NCI-H460 (cell line): ENCODE measurements at regions not wholly inside any gene's neighbourhood (a gene's known extent, or its start where the extent isn't known, plus 50 kb on each side); places are given as distances from the start of the nearest gene placed in this dataset.
"Not testable (repeated sequence)": the region's sequence is repeated elsewhere in the genome, so short reads cannot be mapped to it uniquely, and the experiment has no call there.

ENCODE experiments used
- DNase-seq: peaks from one replicate; pipeline ENCODE4 v3.0.0-alpha.2; 2016; ENCODE audit warnings: low read depth; ENCODE audit errors: extremely low read depth

DNA sequence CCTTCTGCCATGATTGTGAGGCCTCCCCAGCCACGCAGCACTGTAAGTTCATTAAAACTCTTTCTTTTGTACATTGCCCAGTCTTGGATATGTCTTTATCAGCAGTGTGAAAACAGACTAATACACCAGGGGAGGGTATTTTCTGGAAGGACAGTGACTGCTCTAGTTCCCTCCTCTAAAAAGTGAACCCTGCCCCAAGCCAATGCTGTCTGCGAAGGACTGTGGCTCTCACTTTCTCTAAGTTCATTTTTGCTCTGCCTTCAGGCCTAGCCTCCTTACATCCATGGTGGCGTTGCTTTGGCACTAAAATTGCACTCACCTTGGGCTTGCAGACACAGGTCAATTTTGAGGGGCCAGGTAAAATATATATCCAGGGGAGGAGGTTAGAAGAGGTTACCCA, 323.0 kb downstream of the VRK1 start:
- no peak for DNase-seq

- no peak for DNase-seq
These were observed 323.4 kb downstream of the VRK1 start for GRCh38 chr14:97120611-97121031.

GRCh38 chr14:97129639-97130038, 332.5 kb downstream of the VRK1 start:
- no peak for DNase-seq

DNA sequence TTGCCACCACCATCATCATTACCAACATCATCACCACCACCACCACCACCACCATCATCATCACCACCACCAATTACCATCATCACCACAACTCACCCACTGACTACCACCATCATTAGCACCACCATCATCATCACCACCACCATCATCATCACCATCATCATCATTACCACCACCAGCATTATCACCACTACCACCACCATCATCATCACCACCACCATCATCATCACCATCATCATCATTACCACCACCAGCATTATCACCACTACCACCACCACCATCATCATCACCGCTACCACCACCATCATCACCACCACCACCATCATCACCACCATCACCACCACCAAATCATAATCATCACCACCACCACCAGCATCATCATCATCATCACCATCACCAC, 338.7 kb downstream of the VRK1 start:
- DNase-seq = not testable (repeated sequence)

DNA sequence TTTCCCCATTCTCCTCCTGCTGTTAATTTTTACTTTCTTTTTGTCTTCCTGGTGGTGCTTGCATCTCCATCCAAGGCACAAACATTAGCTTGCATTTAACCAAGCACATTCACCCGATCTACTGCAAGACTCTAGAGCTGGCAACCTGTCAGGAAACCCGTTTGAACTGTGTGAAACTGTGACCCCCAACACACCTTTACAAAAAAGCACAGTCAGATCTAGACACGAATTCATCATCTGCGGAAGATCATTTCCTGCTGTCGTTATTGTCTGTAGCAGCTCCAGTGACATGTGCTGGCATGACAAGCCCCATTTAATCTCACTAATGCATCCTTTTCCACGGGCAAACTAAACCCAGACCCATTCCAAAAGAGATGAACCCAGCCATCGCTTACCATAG, 340.5 kb downstream of the VRK1 start:
- no peak for DNase-seq

DNA sequence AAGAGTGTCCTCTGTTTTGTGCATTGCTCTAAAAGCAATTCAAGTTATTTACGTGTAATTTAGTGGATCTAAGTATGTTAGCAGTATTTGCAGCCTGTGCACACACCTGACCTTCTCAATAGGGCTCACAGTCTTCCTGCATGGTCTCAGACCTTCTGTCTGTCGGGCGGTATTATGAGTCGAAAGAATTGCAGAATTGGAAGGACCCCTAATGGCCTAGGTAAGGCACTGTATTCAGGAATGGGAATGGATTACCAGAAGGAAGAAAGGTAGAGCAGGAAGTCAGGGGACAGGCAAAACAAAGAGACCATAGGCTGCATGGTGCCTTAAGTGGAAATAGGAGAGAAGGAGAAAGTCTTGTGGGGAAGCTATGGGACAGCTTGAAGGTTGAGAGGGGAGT, 341.6 kb downstream of the VRK1 start:
- no peak for DNase-seq

GRCh38 chr14:97143011-97143410, 345.8 kb downstream of the VRK1 start:
- no peak for DNase-seq

- DNase-seq = no peak
These were observed 346.3 kb downstream of the VRK1 start for GRCh38 chr14:97143456-97143855.

- DNase-seq = not testable (repeated sequence)
These were observed 350.8 kb downstream of the VRK1 start for GRCh38 chr14:97148021-97148420.

GRCh38 chr14:97149775-97150174, 352.6 kb downstream of the VRK1 start:
- DNase-seq = no peak

DNA sequence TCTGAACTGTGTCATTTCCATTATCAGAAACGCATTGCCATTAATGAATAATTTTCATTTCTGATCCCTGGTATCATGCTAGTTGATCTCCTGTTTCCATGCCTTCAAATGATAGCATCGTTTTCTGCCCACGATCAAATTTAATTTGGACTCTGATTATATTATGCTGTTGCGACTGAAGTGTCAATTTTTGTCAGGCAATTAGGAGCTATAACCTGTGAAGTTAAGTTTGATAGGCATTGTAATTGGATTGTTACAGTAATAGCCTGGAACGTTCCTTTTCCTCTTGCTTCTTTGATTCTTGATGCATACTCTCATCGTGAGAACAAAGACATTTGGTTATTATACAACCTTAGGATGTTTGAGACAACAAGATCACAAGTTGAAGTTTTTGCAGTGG, 356.3 kb downstream of the VRK1 start:
- DNase-seq = no peak

DNA sequence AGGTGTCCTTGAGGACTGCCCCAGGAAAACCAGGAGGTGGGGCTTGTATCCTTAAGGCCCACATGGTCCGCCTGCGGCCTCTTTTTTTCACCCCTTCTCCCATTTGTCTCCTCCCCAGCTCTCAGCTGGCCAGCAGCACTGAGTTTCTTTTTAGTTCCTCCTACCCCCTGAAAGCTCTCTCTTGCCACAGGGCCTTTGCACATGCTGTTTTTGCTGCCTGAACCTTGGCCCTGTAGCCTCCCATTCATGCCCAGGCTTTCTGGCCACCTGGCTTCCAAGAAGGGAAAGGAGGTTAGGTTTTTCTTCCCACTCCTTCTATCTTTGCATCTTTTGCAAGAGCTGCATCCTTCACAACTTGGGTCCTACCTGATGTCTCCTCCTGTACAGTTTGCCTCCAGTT, 358.1 kb downstream of the VRK1 start:
- DNase-seq = no peak

DNA sequence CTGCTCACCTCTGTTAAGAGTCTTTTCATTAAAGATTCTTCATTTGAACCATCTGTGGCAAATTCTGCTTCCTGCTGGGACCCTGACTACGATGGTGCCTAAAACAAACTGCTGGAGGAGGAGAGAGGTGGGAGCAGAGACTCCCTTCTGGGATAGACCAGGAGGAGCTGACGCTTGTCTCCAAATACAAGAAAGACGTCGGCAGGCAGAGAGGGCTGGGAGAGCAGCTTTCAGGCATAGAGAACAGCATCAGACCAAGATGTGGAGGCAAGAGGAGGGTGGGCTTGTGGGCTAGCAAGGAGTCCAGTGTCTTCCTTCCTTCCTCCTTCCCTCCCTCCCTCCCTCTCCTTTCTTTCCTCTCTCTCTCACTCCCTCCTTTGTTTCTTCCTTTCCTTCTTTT, 358.6 kb downstream of the VRK1 start:
- no peak for DNase-seq

DNA sequence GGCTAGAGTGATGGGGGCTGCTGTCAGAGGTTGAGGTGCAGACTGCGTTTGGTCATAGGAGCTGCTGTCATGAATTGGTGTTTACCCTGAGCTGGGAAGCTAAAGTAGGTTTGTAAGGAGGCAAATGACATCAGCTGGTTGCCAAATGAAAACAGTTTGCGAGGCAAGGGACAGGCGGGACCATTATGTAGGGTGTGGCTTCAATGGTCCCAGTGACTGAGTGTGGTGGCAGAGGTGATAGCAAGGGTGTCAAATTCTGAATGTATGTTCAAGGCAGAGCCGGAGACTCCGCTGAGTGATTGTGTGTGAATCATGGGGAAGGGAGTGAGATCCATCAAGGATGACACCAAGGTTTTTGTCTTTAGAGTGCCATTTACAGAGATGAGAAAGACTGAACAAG, 359.5 kb downstream of the VRK1 start:
- no peak for DNase-seq

DNA sequence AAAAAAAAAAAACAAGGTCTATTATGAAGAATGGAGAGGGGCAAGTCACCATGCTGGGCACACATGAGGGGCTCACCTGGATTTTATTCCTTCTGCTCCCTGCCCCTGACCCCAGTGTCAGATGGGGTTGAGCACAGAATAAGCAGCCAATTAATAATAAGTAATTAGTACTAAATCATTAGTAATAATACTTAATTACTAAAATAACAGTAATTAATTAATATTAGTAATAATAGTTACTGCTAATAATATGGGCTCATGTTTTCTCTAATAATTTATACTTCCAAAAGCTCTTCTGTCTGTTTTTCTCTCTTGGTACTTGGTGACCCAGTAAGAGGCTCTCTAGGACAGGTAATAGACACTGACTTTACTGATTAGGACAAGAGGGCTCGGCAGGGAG, 360.9 kb downstream of the VRK1 start:
- DNase-seq = no peak

DNA sequence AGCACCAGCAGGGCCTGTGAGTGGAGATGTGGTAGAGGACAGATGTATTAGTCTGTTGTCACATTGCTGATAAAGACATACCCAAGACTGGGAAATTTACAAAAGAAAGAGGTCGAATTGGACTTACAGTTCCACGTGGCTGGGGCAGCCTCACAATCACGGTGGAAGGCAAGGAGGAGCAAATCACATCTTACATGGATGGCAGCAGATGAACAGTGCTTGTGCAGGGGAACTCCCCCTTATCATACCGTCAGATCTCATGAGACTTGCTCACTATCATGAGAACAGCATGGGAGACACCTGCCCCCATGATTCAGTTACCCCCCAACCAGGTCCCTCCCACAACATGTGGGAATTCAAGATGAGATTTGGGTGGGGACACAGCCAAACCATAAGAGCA, 361.9 kb downstream of the VRK1 start:
- DNase-seq = no peak

- DNase-seq = no peak
These were observed 365.4 kb downstream of the VRK1 start for GRCh38 chr14:97162621-97163020.

GRCh38 chr14:97164021-97164420, 366.8 kb downstream of the VRK1 start:
- no peak for DNase-seq

DNA sequence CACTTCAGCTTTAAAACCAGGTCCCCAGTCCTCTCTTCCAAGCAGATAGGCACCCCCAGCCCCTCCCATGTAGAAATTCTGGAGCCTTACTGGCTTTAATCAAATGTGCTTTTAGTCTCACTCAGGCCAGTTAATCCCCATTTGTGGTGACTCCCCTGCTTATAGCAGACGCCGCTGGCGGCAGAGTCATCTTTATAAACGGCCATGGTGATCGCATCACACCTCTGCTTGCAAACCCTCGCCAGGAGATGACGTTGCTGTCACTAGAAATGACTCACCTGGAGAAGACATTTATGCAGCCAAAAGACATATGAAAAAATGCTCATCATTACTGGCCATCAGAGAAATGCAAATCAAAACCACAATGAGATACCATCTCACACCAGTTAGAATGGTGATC, 369.3 kb downstream of the VRK1 start:
- DNase-seq = no peak

DNA sequence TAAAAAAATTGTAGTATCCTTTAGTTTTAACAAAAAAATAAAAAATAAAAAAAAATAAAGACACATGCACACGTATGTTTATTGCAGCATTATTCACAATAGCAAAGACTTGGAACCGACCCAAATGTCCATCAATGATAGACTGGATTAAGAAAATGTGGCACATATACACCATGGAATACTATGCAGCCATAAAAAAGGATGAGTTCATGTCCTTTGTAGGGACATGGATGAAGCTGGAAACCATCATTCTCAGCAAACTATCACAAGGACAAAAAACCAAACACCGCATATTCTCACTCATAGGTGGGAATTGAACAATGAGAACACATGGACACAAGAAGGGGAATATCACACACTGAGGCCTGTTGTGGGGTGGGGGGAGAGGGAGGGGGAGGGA, 370.4 kb downstream of the VRK1 start:
- not testable (repeated sequence) for DNase-seq

DNA sequence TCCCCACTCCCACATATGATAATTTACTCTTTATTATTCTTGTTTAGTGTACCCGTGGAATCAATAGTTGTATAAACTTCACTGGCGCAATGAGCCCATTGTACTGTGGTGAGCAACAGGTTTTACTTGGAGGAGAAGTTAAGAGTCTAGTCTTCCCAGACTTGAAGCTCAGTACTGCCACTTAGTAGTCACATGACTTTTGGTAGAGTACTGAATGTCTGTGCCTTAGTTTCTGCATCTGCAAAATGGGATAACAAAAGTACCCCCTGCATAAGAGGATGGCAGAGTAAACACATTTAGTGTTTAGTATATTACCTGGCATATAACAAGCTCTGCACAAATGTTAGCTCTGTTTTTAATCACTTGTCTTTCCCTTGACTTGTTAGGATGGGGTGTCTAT, 375.5 kb downstream of the VRK1 start:
- DNase-seq = no peak

GRCh38 chr14:97177016-97177415, 379.8 kb downstream of the VRK1 start:
- DNase-seq = peak; percentile 18

- no peak for DNase-seq
These were observed 380.5 kb downstream of the VRK1 start for GRCh38 chr14:97177635-97178034.

DNA sequence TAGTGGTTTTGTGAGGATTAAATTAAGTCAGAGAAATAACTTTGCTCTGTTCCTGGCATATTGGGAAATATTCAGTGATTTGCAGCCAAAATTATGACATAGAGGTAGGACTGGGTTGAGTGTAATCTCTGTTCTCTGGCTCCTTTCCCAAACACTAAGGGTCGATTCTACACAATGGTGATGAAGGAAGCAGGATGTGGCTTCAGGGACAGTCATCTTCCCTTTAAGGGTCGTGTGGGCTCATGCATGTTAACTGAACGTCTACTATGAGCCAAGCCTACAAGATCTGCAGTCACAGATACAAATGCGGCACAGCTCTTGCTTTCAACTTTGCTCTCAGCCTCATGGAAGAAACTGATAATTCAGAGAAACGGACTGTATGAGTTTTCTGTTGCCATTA, 381.6 kb downstream of the VRK1 start:
- no peak for DNase-seq
